ENCODE measurements at regions not wholly inside any gene's neighbourhood (a gene's known extent, or its start where the extent isn't known, plus 50 kb on each side); places are given as distances from the start of the nearest gene placed in this dataset.

DNA sequence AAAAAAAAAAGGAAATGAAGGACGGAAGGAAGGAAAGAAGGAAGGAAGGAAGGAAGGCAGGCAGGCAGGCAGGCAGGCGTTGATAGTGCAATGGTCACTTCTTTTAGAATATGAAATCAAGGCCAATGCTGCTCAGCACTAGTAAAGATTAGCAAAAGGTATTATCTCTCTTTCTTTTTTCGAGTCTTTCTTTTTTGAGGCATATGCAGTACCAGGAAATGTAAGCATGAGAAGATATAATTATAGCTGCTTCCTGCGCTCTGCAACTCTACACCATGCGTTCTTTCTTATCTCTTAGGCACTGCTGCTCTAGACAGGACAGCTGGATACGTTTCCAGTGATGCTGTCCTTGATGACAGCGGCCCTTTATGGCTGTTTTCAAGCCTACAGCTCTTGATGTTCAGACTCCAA is 1512.5 kb upstream of the B3GALT2 start:
- no peak for TF ChIP-seq POLR2A (IDR thresholded peaks at IDR 0.05; ENCODE audit: low read length)
- TF ChIP-seq EP300 (IDR thresholded peaks at IDR 0.05), result no peak
- no peak for TF ChIP-seq CTCF (IDR thresholded peaks at IDR 0.05)
- TF ChIP-seq CEBPB (IDR thresholded peaks at IDR 0.05), result no peak
- TF ChIP-seq, protein P1, sequence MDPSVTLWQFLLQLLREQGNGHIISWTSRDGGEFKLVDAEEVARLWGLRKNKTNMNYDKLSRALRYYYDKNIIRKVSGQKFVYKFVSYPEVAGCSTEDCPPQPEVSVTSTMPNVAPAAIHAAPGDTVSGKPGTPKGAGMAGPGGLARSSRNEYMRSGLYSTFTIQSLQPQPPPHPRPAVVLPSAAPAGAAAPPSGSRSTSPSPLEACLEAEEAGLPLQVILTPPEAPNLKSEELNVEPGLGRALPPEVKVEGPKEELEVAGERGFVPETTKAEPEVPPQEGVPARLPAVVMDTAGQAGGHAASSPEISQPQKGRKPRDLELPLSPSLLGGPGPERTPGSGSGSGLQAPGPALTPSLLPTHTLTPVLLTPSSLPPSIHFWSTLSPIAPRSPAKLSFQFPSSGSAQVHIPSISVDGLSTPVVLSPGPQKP (IDR thresholded peaks at IDR 0.05; ENCODE audit: low read depth, low read length), result no peak
- no peak for TF ChIP-seq KDM5A (IDR thresholded peaks at IDR 0.05)
- TF ChIP-seq PHF8 (IDR thresholded peaks at IDR 0.05; ENCODE audit: borderline replicate concordance, low read depth), result no peak
- no peak for TF ChIP-seq EHMT2 (IDR thresholded peaks at IDR 0.05; ENCODE audit: low read depth)
- no peak for TF ChIP-seq PBX3 (IDR thresholded peaks at IDR 0.05)
- no peak for TF ChIP-seq HOXA7 (CRISPR knock-in tag; IDR thresholded peaks at IDR 0.05)
- TF ChIP-seq RAD21 (conservative IDR thresholded peaks at IDR 0.05 in 1 of 2, IDR thresholded peaks at IDR 0.05 in 1 of 2), result no peak
- TF ChIP-seq MAZ (IDR thresholded peaks at IDR 0.05; ENCODE audit: borderline replicate concordance, low read depth, low read length), result no peak
- no peak for TF ChIP-seq CHD4 (IDR thresholded peaks at IDR 0.05; ENCODE audit: borderline replicate concordance)
- no peak for TF ChIP-seq RNF2 (IDR thresholded peaks at IDR 0.05; ENCODE audit: borderline replicate concordance, low read depth)

Data from A549 (cell line).